ENCODE measurements at regions not wholly inside any gene's neighbourhood (a gene's known extent, or its start where the extent isn't known, plus 50 kb on each side); places are given as distances from the start of the nearest gene placed in this dataset.
"Not testable (repeated sequence)": the region's sequence is repeated elsewhere in the genome, so short reads cannot be mapped to it uniquely, and the experiment has no call there.

DNA sequence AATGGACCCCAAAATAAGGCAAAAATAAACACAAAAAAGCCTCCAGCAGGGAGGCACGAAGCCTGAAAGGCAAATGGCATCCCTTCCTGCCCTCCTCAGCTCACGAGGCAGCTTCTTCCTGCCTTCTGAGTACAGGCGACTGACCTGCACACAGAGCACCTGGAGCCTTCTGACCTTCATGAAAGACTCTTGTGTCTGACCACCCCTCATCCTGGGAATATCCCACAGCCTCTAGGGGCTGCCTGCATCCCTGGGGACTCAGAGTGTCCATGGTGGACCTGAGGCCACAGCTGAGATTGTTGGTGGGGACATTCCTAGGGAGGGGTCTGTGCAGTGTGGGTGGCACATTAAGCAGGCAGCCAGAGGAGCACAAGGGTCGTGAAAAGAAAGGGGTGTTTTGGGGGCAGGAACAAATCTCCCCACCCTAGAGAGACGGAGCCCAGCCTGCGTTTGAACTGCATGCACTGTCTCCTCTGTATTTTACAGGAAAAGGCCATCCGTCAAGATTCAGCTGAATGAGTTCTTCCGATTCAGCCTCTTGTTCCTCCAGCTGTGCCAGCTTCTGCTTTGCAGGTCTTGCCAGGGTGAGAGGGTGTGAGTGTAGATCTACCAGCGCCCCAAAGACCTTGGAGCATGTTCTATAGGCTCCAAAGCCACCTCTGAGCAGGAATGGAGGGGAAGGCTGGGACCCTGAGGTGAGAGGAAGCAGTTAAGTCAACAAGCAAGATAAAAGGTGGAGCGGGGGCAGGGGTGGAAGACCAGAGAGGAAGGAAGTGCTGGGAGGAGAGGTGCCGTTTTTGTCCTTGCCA lies 80.4 kb upstream of the MEF2A start:
- no peak for DNase-seq (ENCODE audit: low read depth)

DNA sequence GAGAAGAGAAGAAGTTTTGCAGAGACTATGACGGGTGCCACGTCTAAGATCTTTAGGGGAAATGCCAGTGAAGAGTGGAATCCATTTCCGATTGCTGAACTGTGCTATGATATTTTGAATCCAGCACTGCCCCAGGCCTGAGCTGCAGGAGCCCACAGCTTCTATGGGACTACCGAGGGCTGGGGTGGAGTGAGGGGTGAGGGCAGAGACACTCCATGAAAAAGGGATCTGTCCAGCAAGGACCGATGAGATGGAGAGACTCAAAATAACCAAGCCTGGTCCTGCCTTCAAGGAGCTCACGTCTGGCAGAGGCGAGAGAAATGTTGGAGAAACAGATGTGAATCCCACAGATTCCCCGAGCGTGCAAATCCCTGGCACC lies 79.8 kb upstream of the MEF2A start:
- DNase-seq (ENCODE audit: low read depth) = no peak

DNA sequence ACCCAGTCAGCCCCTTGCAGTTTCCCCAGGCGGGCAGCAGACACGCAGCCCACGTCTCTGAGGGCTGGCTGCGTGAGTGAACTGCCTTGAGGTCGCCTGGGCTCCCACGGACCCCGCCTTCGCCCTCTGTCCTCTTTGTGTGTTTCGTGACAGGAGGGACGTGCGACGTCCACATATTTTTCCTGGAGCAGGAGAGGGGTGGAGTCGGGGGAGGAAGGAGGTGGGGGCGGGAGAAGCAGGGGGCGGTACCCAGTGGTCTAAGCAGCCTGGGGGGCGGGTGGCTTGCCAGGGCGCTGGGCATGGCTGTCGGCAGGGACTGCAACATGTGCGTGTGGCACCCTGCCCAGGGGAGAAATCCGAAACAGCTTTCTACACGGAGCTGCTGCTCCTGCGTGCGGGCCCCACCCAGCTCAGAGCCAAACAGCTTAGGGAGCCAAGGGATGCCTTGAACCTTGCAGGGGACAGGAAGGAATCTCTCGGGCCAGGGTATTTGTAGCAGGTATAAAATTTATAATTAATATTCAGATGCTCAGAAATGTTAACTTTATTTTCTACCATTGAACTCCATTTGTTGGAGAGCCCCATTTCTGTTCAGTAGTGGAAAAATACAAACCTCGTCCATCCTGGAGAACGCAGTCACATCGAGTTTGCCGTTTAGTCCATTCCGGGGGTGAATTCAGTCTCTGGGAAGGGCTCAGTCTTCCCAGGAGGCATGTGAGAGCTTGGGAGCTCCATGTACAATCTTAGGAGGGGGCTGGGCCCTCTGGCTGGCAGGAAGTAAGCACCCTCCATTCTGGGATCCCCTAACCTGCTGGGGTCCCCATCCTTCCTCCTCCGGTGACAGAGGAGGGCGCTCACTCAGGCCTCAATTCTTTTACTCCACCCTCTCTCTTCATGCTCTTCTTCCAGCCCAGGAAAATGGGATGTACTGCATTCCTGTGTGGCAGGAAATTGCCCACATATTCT lies 79.1 kb upstream of the MEF2A start:
- DNase-seq (ENCODE audit: low read depth) = peak; percentile 60

DNA sequence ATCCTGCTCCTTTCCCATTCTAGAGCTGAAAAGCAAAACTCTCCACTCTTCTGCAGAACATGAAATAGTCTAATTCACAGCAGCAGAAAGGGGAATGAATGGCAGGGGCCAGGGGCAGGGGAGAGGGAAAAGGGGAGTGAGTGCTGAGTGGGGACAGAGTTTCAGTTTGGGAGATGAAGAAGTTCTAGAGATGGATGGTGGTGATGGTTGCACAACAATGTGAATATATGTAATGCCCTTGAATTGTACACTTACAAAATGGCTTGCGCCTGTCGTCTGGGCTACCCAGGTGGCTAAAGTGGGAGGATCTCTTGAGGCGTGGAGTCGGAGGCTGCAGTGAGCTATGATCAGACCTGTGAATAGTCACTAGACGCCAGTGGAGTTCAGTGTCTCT lies 78.5 kb upstream of the MEF2A start:
- DNase-seq (ENCODE audit: low read depth) = no peak

DNA sequence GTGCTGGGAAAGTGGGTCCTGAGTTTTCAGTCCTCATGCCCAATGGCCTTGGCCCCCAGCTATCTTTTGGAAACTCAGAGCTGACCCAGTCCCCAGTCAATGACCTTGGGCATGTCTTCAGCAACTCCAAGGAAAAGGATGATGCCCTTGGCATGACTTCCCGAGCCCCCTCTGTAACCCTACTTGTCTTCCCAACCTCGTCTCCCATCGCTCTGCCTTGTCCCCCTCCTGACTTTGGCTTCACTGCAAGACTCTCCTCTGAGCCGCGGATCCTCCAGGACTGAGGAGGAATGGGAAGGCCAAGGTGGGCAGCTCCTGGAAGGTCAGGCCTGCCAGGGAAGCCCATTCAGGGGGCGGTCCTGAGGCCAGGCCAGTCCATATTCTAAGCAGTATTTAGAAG lies 73.5 kb upstream of the MEF2A start:
- DNase-seq (ENCODE audit: low read depth) = no peak

DNA sequence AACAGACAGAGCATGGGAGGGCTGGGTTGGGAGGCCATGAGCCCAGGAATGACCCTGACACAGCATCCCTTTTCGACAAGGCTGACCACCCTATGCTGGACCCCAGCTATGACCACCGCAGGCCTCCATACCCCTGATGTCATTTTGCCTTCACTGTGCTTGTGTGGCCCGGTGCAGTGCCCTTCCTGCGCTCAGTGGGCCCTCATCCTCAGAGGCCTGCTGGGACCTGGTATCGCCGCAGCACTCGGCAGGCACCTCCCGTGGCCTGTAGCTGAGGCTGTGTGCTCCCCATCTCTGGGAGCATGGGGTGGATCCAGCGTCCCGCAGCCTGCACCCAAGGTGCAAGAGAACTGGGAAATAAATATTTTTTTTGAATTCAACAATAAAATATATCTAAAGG lies 73.1 kb upstream of the MEF2A start:
- no peak for DNase-seq (ENCODE audit: low read depth)

DNA sequence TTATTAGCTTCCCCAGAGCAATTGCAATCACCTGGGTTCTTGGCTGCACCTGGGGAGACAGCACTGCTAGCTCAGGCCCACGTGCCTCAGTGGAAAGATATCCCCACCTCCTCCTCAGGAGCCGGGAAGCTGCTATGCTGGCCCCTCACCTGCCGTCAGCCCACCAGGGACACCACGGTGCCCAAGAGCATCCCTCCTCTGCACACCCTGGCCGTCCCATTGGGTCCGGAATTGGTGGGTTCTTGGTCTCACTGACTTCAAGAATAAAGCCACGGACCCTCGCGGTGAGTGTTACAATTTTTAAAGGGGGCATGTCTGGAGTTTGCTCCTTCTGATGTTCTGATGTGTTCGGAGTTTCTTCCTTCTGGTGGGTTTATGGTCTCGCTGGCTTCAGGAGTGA lies 72.3 kb upstream of the MEF2A start:
- no peak for DNase-seq (ENCODE audit: low read depth)

DNA sequence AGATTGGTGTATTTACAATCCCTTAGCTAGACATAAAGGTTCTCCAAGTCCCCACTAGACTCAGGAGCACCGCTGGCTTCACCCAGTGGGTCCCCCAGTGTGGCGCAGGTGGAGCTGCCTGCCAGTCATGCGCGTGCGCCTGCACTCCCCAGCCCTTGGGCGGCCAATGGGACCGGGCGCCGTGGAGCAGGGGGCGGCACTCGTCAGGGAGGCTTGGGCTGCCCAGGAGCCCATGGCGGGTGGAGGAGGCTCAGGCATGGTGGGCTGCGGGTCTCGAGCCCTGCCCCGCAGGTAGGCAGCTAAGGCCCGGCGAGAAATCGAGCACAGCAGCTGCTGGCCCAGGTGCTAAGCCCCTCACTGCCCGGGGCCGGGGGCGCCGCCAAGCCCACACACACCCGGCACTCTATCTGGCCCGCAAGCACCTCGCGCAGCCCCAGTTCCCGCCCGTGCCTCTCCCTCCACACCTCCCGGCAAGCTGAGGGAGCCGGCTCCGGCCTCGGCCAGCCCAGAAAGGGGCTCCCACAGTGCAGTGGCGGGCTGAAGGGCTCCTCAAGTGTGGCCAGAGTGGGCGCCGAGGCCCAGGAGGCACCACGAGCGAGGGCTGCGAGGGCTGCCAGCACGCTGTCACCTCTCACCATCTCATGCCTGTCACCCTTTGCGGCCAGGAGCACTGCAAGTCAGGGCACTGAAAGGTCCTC lies 71.1 kb upstream of the MEF2A start:
- DNase-seq (ENCODE audit: low read depth) = not testable (repeated sequence)

DNA sequence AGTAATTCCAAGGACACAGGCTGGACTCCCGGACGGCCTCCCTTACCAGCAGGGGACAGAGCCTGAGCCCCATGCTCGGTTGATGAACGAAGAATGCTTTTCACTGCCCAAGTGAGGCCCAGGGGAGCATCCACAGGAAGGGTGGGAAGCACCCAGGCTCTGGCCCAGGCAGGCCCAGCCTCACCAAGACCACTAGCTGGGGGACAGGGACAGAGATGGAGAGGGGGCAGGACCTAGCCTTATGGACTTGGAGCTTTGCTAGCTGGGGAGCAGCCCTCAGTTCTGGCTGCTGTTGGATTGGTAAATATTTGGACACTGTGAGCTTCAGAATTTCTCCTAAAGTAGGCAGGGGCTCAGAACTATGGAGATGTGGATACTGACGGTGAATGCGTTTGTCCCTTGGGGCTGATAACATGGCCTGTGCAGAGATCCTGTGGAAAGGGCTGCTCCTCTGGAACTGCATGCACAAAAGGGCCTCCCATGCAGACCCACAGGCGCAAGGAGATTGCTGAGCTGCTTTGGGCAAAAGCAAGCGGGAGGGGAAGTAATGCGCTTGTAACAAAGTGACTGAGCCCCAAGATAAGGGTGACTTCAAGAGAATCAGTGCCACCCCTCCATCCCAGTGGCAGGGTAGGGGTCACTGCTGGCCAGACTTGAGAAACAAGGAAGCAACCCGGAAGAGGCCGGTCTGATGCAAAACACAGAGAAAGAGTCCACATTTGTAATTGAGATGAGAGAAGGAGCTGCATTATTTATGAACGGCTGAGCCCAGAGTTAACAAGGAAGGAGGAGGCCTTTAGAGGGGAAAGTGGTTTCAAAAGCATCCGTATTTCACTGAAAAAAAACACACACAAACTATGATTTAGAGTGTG lies 70.1 kb upstream of the MEF2A start:
- no peak for DNase-seq (ENCODE audit: low read depth)

DNA sequence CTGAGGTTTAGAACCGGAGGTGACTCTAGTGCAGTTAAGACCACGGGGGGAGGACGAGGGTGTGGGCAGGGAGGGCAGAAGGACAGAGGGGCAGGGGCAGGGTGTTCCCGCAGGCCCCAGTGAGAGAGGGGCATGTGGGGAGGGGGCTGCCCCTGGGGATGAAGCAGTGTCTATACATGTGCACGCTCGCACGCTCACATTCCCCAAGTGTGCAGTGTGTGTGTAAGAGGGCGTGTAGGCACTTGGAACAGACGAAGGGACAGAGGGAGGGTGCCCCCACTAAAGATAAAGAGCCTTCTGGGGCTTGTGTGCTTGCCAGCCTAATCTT lies 69.5 kb upstream of the MEF2A start:
- no peak for DNase-seq (ENCODE audit: low read depth)

DNA sequence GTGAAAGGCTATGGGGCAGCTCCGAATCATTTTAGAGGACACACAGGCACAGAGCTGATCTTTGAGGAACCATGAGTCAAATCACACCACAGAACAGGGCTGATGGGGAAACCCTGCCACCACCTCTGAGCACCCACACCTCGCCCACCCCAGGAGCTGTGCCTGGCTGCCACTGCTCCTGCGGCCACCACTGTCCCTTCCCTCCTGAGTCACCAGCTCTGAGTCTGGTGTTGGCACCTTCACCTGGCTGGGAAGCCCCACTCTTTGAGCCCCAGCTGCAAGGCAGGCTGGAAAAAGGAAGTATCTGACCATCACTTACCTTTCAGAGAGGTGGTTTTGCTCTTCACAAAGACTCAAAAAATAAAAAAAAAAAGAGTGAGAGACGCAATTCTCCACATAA lies 63.6 kb upstream of the MEF2A start:
- no peak for DNase-seq (ENCODE audit: low read depth)

DNA sequence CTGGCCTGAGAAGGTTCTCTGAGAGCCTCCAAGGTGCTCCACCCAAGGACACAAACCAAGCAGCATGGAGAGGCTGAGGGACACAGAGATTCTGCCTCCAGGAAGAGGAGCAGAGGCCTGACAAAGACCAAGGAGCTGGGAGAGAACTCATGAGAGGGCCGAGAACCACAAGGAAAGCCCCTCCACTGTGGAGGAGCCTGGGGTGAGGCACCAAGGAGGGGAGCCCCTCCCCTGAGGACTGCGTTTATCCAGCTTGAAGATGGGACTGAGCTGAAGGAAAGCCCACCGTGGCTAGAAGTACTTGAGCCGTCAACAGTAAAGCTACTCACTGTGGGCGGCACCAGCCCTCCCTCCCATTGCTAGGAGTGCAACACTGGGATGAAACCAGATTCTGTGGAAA lies 63.1 kb upstream of the MEF2A start:
- no peak for DNase-seq (ENCODE audit: low read depth)

DNA sequence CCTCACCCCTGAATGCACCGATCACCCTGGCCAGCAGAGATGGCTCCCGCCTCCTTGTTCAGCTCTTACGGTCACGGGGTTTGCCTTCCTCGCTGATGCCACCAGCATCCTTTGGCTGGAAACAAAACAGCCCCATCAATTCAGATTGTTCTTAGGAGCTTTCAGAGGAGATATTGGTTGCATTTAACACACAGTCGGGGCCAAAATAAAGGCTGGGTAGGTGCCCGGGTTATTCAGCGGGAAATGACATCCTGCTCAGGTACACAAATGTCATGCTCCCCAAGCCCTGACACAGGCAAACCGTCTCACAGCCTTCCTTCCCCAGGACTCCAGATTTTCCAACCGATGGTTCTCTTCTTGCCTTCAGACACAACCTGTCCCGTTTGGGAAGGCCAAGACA lies 62.4 kb upstream of the MEF2A start:
- no peak for DNase-seq (ENCODE audit: low read depth)

DNA sequence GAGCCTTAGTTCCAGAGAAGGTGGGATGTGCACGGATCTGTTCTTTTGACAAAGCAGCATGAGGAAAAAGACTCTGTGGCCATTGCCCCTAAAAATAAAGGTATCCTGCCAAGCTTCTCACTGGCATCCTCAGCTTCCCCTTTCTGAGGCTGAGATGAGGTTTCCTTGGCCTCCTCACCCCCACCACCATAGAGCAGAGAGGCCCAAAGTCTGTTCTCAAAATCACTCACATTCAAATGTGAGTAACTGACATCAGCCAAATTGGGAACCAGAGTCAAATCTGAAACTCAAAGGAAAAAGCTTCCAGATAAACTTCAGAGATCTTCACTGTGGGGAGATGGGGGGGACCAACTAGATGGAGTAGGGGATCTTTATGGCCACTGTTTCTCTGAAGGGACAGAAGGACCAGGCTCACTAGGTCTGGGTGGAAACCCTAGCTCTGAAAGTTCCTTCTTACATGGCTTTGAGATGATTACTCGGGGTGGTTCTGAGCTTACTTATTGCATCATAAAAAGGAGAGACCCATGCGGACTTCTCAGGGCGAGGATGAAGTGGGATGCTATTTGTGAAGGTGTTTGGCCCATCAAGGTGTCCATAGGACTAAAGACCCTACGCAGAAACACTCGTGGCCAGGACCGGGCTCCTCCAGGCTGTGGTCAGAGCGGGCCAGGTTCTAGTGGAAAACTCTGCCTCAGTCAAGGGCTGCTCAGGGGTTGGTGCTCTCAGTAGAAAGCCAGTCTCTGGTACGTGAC lies 61.5 kb upstream of the MEF2A start:
- no peak for DNase-seq (ENCODE audit: low read depth)

DNA sequence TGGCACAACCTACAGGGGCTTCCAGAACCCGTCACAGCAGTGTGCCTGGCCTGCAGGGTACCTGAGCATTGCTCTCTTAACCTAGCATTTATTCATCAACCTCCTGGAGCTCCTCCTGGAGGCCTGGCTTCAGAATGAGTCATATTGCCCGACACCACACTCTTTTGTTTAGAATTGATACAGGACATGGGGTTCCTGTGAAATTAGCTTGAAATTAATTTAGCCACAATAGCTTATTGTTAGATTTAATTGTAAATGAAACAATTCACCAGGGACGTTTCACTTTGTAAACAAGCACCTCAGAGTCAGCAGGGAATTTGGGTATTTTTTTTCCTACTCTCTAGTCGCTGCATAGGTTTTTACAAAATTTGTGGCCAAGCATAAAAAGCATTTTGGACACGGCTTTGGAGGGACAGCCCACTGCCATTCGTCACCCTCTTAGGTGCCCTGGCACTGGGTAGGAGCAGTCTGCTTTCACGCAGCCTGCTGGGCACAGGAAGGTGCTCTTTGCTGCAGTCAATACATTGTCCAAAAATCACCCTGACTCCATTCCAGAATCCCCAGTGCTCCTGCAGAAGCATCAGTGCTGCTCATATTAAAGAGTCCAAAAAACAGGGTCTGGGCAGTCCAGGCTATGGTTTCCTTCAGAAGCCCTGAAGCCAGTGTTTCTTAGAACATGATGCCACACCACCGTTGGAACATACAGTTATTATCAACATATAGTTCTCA lies 60.8 kb upstream of the MEF2A start:
- DNase-seq (ENCODE audit: low read depth) = peak; percentile 46

DNA sequence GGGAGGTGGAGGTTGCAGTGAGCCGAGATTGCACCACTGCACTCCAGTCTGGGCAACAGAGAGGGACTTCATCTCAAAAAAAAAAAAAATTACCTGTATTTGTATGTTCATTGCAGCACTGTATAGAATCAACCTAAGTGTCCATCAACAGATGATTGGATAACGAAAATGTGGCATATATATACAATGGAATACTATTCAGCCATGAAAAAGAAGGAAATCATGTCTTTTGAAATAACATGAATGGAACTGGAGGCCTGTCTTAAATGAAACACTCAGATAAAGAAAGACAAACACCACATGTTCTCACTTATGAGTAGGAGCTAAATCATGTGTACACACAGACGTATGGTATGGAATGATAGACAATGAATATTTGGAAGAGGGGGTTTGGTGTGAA lies 59.4 kb upstream of the MEF2A start:
- DNase-seq (ENCODE audit: low read depth) = no peak

DNA sequence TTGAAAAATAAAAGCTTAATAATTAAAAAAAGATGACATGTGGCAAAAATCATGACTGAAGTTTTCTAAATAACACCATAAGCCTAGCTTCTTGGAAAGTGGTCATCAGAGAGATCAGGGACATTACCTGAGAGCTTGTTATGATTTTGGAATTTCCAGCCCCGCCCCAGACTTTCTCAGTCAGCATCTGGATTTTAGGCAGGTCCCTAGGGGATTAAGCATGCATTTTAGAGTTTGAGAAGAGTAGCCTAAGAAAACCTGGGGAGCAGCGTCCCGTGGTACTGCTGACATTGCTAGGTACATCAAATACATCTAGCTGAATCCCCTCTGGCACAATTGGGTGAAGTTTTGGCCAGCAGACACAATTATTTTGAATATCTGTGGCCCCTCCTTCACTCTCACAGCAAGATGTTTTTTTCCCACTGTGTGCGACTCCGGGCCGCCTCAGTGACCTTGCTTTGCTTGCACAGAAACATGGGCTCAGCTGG lies 58.7 kb upstream of the MEF2A start:
- no peak for DNase-seq (ENCODE audit: low read depth)

DNA sequence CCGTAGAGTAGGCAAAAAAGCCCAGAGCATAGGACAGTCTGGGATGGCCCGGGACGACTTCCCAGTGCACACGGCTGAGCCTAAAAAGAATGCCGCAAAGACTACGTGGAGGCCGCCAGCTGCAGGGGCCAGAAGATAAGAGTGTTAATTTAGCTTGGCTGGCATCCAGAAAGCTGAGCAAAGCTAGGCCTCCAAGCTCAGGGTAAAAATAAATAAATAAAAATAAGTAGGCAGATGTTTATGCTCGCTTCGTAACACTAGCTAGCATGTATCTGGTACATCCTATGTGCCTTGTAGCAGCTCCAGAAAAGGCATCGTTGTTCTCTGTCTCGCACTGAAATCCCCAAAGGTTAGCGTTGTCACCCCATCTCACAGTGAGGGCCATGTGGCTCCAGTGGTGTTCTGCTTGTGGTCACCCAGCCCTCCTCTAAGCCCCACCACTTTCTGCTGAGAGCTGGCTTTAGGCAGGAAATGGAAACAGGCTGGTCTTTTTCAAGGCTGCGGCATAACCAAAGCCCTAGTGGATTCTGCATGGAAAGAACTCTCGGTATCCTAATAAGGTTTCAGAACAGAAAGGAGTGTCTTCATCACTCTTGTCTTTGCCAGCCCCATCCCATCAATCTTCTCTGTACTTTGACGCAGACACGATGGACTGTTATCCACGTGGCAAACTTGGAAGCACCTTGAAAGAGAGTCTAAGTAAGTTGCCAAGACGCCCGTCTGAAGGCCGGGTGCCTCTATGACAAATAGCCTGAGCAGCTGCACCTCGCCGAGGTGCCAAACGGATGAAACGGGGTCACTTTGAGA lies 58.1 kb upstream of the MEF2A start:
- no peak for DNase-seq (ENCODE audit: low read depth)

DNA sequence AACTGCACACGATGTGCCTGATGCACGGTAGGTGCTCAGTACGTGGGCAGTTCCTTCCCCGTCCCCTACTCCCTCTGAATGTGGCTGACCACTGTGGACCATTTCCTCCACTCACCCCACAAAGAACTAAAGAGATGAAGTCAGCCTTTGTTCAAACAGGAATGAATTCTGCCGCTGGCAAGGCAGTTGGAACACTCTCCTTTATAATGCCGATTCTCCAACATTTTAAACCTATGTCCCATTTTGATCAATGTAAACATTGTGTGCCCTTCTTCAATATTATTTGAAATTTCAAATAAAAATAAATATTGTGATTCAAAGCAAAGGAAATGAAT lies 57.5 kb upstream of the MEF2A start:
- no peak for DNase-seq (ENCODE audit: low read depth)

DNA sequence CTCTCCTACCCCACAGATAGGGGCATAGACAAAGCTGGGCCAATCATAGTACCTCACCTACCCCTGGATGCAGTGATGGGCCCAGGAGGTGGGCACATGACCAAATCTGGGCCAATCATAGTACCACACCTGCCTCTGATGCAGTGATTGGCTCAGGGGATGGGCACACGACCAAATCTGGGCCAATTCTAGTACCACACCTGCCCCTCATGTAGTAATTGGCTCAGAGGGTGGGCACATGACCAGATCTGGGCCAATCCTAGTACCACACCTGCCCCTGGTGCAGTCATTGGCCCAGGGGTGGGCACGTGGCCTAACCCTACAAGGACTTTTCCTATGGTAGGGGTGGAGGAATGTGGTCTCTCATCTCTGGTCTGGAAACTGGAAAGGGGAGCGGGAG lies 56.9 kb upstream of the MEF2A start:
- no peak for DNase-seq (ENCODE audit: low read depth)

All from ELR (cell line).